ENCODE measurements at regions not wholly inside any gene's neighbourhood (a gene's known extent, or its start where the extent isn't known, plus 50 kb on each side); places are given as distances from the start of the nearest gene placed in this dataset.

- Histone ChIP-seq H3K4me3 (ENCODE audit: insufficient read depth, low read length) (no peak overlapping the region), H3K4me1 (ENCODE audit: insufficient read depth, low read length) (peaks cover 16% of the 10 kb centered on the region), H3K27me3 (ENCODE audit: insufficient read depth, low read length) (no peaks in the 10 kb centered on the region), H3K79me2 (ENCODE audit: insufficient read depth, low read length) (no peaks in the 10 kb centered on the region), H3K36me3 (ENCODE audit: insufficient read depth, low read length) (no peaks in the 10 kb centered on the region), H3K27ac (ENCODE audit: low read depth, low read length) (no peak overlapping the region), H2AFZ (ENCODE audit: low read length) (no peak overlapping the region), H3K4me2 (ENCODE audit: insufficient read depth, low read length) (peak overlapping the region; percentile 55), H3K9me3 (ENCODE audit: low read depth, low read length) (no peaks in the 10 kb centered on the region), H4K20me1 (ENCODE audit: insufficient read depth, low read length) (no peaks in the 10 kb centered on the region)
- no peak for DNase-seq (ENCODE audit: insufficient read length, low spot score, missing footprints)
- TF ChIP-seq, protein P1, sequence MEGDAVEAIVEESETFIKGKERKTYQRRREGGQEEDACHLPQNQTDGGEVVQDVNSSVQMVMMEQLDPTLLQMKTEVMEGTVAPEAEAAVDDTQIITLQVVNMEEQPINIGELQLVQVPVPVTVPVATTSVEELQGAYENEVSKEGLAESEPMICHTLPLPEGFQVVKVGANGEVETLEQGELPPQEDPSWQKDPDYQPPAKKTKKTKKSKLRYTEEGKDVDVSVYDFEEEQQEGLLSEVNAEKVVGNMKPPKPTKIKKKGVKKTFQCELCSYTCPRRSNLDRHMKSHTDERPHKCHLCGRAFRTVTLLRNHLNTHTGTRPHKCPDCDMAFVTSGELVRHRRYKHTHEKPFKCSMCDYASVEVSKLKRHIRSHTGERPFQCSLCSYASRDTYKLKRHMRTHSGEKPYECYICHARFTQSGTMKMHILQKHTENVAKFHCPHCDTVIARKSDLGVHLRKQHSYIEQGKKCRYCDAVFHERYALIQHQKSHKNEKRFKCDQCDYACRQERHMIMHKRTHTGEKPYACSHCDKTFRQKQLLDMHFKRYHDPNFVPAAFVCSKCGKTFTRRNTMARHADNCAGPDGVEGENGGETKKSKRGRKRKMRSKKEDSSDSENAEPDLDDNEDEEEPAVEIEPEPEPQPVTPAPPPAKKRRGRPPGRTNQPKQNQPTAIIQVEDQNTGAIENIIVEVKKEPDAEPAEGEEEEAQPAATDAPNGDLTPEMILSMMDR (IDR thresholded peaks at IDR 0.05; ENCODE audit: extremely low read depth, low read depth, low read length): no peak
Observed at GRCh38 chr5:123882319-123882964, 370.5 kb downstream of the CSNK1G3 start.

GRCh38 chr5:123881759-123882244 is 369.8 kb downstream of the CSNK1G3 start:
- Histone ChIP-seq H3K4me3 (ENCODE audit: insufficient read depth, low read length) (peak overlapping the region; percentile 26), H3K4me2 (ENCODE audit: insufficient read depth, low read length) (peak overlapping the region; percentile 55), H3K4me1 (ENCODE audit: insufficient read depth, low read length) (peaks cover 16% of the 10 kb centered on the region), H4K20me1 (ENCODE audit: insufficient read depth, low read length) (no peaks in the 10 kb centered on the region), H2AFZ (ENCODE audit: low read length) (peak overlapping the region; percentile 50), H3K27ac (ENCODE audit: low read depth, low read length) (no peak overlapping the region), H3K27me3 (ENCODE audit: insufficient read depth, low read length) (no peaks in the 10 kb centered on the region), H3K36me3 (ENCODE audit: insufficient read depth, low read length) (no peaks in the 10 kb centered on the region), H3K9me3 (ENCODE audit: low read depth, low read length) (no peaks in the 10 kb centered on the region), H3K79me2 (ENCODE audit: insufficient read depth, low read length) (no peaks in the 10 kb centered on the region)
- TF ChIP-seq, protein P1 (IDR thresholded peaks at IDR 0.05; ENCODE audit: extremely low read depth, low read depth, low read length): no peak
- DNase-seq (ENCODE audit: insufficient read length, low spot score, missing footprints): no peak

DNA sequence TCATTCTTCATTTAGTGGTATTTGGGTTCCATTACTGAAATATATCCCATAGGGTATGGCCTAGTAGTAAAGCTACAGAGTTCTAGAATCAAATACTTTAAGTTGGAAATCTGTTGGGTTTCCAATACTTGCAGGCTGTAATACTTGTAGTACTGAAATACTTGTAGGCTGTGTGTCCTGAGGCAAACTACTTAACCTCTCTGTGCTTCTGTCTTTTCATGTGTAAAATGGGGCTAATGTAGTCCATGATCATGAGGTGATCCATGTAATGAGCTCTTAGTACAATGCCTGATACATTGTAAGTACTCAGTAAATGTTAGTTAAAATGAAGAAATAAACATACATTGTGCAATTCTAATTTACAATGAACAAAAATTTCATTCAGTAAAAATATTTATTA is 368.9 kb downstream of the CSNK1G3 start:
- Histone ChIP-seq H3K4me1 (ENCODE audit: insufficient read depth, low read length) (peaks cover 16% of the 10 kb centered on the region), H4K20me1 (ENCODE audit: insufficient read depth, low read length) (no peaks in the 10 kb centered on the region), H3K27ac (ENCODE audit: low read depth, low read length) (no peak overlapping the region), H3K27me3 (ENCODE audit: insufficient read depth, low read length) (no peaks in the 10 kb centered on the region), H2AFZ (ENCODE audit: low read length) (no peak overlapping the region), H3K36me3 (ENCODE audit: insufficient read depth, low read length) (no peaks in the 10 kb centered on the region), H3K9me3 (ENCODE audit: low read depth, low read length) (no peaks in the 10 kb centered on the region), H3K4me3 (ENCODE audit: insufficient read depth, low read length) (no peak overlapping the region), H3K79me2 (ENCODE audit: insufficient read depth, low read length) (no peaks in the 10 kb centered on the region), H3K4me2 (ENCODE audit: insufficient read depth, low read length) (no peak overlapping the region)
- TF ChIP-seq, protein P1 (IDR thresholded peaks at IDR 0.05; ENCODE audit: extremely low read depth, low read depth, low read length): no peak
- no peak for DNase-seq (ENCODE audit: insufficient read length, low spot score, missing footprints)

DNA sequence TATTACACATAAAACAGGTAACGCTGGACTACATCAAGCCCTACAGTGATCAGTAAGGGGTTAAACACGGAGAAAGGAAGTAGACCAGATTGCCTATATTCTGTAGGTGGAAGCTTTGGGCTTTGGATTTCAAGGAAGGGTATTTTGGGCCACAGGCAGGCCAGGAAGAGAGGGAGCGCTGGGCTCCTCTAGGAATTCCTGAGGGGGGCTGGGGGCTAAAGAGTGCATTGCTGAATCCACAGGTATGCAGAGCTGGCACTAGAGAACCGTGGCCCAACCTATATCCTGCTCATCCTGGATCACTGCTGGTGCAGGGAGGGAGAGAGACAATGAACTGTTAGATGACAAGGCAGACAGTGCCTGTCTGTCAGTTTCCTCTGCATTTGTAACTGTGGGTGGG is 367.1 kb downstream of the CSNK1G3 start:
- Histone ChIP-seq H3K27me3 (ENCODE audit: insufficient read depth, low read length) (no peaks in the 10 kb centered on the region), H2AFZ (ENCODE audit: low read length) (no peak overlapping the region), H3K9me3 (ENCODE audit: low read depth, low read length) (no peaks in the 10 kb centered on the region), H3K36me3 (ENCODE audit: insufficient read depth, low read length) (no peaks in the 10 kb centered on the region), H4K20me1 (ENCODE audit: insufficient read depth, low read length) (no peaks in the 10 kb centered on the region), H3K4me1 (ENCODE audit: insufficient read depth, low read length) (peaks cover 16% of the 10 kb centered on the region), H3K4me3 (ENCODE audit: insufficient read depth, low read length) (no peak overlapping the region), H3K27ac (ENCODE audit: low read depth, low read length) (no peak overlapping the region), H3K79me2 (ENCODE audit: insufficient read depth, low read length) (no peaks in the 10 kb centered on the region), H3K4me2 (ENCODE audit: insufficient read depth, low read length) (no peak overlapping the region)
- no peak for DNase-seq (ENCODE audit: insufficient read length, low spot score, missing footprints)
- TF ChIP-seq, protein P1 (IDR thresholded peaks at IDR 0.05; ENCODE audit: extremely low read depth, low read depth, low read length): no peak
